DND-41 (cell line): ENCODE measurements at regions not wholly inside any gene's neighbourhood (a gene's known extent, or its start where the extent isn't known, plus 50 kb on each side); places are given as distances from the start of the nearest gene placed in this dataset.

Experiments used
- EZH2 ChIP-seq: IDR thresholded peaks from 3 replicates; pipeline ENCODE4 v1.6.1; 2012; ENCODE audit warnings: borderline replicate concordance, low read depth, mild to moderate bottlenecking, moderate library complexity, low read length, inconsistent platforms; ENCODE audit not compliant: severe bottlenecking
- TF ChIP-seq, protein P1 (sequence below): IDR thresholded peaks from 2 replicates; pipeline ENCODE4 v1.5.1; 2012; ENCODE audit warnings: borderline replicate concordance, low read length, moderate library complexity, mild to moderate bottlenecking; ENCODE audit not compliant: poor library complexity, severe bottlenecking; ENCODE audit errors: extremely low read depth

GRCh38 chrX:131693359-131693758 lies 149.5 kb downstream of the OR13H1 start:
- TF ChIP-seq, protein P1, sequence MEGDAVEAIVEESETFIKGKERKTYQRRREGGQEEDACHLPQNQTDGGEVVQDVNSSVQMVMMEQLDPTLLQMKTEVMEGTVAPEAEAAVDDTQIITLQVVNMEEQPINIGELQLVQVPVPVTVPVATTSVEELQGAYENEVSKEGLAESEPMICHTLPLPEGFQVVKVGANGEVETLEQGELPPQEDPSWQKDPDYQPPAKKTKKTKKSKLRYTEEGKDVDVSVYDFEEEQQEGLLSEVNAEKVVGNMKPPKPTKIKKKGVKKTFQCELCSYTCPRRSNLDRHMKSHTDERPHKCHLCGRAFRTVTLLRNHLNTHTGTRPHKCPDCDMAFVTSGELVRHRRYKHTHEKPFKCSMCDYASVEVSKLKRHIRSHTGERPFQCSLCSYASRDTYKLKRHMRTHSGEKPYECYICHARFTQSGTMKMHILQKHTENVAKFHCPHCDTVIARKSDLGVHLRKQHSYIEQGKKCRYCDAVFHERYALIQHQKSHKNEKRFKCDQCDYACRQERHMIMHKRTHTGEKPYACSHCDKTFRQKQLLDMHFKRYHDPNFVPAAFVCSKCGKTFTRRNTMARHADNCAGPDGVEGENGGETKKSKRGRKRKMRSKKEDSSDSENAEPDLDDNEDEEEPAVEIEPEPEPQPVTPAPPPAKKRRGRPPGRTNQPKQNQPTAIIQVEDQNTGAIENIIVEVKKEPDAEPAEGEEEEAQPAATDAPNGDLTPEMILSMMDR: no peak
- no peak for TF ChIP-seq EZH2
